Activated CD8-positive, alpha-beta memory T cell treated with anti-CD3 and anti-CD28 coated beads for 36 hours (primary cell): ENCODE measurements at regions not wholly inside any gene's neighbourhood (a gene's known extent, or its start where the extent isn't known, plus 50 kb on each side); places are given as distances from the start of the nearest gene placed in this dataset.

Source experiments
- CTCF ChIA-PET: fragments of 350-600 bp; sonication (Branson Sonifier 250); formaldehyde crosslinking; loops from one replicate; lab custom pipeline; 2021; ENCODE audit warnings: antibody characterized with exemption; lab: Charles Lee
- POLR2A ChIA-PET: fragments of 350-600 bp; sonication (Branson Sonifier 250); formaldehyde crosslinking; loops from one replicate; lab custom pipeline; 2021; ENCODE audit warnings: antibody characterized with exemption; lab: Charles Lee

DNA sequence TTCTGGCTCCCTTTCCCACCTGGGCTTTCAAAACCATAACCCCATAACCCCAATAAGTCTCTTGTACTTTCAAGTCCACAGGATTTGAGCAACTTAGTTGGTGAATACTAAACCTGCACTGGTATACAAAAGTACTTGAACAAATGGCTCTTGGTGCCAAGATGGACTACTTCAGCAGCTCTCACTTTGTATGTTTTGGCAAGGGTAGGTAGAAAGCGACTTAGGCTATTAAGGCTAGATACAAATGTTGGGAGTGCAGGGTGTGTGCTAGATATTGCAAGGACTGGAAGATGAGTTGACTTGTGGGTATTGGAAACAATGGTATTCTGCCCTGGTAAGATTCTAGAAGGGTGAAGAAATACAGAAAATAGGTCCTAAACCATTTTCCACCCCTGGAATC lies 182.6 kb upstream of the MOCS1 start:
- CTCF ChIA-PET: no interaction called here
- POLR2A ChIA-PET: no interaction called here

DNA sequence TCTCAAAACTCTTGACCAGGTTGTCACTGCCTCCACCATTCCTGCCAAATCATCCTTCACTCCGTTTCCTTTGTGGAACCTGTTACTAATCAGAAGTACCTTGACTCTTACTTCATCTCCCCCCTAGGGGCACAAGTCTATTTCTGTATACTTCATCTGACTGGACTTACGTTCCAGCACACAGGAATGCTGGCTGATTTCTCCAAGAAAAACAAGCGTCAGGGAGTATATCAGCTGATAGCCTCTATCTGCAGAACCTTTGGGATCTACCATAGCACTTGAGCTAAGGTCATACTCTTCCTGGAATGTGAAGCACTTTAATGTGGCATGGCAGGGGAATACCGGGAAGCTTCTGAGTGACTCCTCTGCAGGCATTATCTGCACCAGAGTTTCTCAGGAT lies 178.1 kb upstream of the MOCS1 start:
- ChIA-PET CTCF (no interaction called here), POLR2A (no interaction called here)

DNA sequence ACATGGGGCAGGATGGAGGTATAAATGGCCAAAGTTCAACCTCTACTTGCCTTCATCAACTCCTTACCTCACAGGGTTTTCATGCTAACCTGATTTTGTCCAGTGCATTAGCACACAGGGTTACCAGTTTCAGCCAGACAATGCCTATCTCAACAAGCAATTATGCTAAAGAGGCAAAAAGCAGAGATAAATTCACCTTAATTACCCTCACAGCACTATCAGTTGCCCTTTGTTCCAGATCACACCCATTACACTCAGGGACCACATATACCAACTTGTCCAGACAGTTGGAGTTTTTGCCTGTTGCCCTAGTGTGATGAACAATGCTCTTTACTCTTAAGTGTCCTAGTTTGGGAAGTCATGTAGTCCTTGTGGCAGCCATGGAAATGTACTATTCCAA lies 174.5 kb upstream of the MOCS1 start:
- POLR2A ChIA-PET: no interaction called here
- CTCF ChIA-PET: no interaction called here

DNA sequence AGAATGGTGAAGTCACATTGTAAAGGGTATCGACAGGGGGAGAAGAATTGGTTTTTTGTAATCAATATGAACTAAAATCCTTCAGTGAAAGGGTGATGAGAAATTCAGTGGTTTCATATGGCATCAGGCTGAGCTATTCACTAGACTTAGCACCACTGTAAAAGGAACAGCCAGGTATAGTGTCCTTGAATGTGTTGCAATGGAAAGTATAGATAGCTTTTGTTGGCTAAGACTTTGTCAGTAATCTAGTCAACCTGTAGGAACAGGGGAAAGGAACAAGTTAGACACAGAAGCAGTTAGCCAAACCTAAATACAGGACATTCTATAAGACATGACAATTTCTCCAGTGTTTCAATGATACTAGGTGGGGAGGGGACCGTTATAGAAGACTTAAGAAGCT lies 172.6 kb upstream of the MOCS1 start:
- POLR2A ChIA-PET: no interaction called here
- CTCF ChIA-PET: no interaction called here

DNA sequence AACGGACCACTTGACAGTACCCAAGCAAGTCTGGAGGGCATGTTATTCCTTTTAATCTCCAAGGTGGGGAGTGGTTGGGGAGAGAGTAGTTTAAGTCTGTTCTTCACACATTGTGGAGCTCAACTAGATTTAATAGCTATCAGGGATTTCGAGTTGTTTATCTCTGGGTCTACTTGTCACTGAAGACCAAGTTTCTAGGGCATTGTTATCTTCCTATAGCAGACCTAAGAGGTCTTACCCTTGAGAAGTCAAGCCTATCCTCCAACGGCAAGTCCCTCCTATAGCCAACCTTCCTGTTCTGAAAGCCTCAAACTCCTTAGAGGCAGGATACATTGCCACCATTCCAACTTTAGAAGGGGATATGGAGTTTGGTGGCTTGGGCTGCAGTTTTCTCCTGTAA lies 164.5 kb upstream of the MOCS1 start:
- ChIA-PET CTCF (no interaction called here), POLR2A (no interaction called here)

DNA sequence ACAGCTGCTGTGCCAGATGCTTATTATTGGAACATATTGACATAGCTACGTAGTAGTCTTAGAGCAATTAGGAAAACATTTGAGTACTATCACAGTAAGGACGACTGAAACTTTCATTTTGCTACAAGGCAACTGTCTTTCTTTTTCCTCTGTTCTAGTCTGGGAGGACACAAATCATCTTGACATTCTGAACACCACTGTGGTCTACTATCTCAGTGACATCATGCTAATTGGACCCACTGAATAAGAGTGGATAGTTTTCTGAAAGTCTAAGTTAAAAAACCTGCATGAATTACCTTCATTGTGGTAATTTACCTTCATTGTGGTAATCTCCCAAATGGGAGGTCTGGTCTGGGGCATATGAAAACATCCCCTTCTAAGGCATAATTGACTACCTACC lies 163.3 kb upstream of the MOCS1 start:
- ChIA-PET POLR2A (no interaction called here), CTCF (no interaction called here)

DNA sequence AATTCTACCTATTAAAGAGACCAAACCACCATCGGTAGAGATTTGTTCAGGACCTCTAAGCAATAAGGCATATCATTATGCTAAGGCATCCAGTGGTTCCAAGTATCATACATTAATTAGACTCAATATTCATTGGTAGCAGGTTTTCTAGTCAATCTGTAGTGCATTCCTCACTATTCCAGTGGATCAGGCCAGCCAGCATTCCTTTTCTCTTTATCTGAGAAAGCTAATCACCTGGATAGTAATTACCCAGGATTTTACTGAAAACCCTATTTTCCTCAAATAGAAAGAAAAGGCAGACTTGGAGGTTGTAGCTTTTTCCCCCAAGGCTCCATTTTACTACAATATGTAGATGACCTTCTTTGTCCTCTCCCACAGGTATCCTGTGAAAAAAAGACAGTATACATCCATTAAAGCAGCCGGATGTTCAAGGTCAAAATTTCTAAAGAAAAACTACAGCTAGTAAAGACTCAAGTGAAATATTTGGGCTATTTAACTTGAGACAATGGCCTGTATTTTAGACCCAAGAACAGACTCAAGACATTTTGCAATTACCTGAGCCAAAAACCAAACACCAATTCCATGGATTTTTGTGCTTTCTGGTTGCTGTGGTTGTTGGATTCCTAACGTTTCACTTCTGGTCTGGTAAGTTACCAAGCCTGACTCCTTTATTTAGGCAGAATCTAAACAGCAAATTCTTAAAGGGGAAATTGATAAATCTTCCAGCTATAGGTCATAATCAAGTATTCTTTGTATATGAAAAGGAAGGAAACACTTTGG lies 149.1 kb upstream of the MOCS1 start:
- ChIA-PET POLR2A (no interaction called here), CTCF (no interaction called here)

DNA sequence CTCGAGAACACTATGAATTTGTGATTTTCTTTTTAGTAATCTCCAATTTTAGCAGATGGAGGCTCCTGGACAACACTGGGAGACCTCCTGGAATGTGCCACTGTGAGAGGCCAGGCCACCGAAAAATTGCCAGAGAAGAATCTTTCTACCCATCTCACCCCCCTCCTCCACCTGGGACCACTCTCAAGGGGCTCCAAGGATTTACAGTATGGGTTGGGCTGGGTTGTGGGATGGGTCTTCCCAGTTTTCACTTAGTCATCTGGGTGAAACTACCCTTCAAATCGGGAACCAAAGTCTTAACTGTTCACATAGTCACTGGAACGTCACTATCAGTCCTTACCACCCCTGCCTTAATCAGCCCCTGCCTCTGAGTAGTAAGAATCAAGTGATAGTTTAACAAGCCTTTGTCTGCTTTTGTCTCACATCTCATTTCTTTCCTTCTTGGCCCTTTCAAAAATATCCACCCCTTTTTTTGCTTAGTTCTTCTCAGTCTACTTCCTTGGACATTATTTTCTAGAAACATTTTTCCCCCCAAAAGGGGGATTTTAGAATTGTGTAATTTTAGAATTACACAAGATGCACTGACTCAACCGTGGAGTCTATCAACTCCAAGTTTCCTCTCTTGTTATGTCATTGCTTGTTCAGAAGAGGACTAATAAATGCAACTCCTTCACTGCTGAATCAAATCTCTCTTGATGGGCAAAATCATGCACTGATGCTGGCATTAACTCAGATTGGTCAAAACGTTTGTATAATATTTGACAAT lies 148.2 kb upstream of the MOCS1 start:
- POLR2A ChIA-PET: no interaction called here
- CTCF ChIA-PET: no interaction called here

DNA sequence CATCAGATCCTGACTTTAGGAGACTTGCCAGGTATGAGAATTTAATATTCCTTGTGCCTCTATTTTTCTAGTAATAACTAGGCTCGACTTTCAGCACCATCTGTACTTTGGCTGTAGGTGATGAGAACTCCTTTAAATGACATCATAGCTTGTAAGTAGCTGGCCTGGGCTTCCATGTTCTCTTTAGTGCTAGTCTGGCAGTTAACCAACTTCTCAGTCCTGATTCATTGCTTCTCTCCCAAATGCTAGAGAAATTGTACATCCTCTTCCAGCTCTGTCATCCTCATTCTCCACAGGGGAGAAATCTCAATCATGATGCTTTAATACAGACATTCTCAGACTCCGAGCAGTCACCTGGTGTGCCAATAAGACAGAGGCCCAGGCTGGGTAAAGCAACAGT lies 143.5 kb upstream of the MOCS1 start:
- CTCF ChIA-PET: no interaction called here

DNA sequence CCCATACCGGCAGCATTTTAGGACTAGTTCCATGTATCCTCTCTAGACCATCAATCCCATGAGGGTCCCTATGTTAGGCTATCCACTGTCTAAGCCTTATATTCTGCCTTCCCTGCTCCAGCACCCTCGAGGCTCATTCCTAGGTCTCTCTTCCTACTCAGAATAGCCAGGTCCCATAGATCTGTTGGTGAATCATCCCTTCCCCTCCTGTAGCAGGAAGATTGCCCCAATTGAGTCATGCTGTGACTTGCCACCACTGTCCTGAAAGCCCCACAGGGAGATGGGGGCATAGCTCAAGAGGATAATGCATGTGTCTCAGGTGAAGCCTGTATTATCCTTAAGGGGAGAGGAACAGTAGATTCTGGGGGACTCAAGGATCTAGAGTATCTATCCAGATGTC lies 143.1 kb upstream of the MOCS1 start:
- POLR2A ChIA-PET: no interaction called here
- CTCF ChIA-PET: no interaction called here

More for the DNA sequence above, 143.5 kb upstream of the MOCS1 start:
- POLR2A ChIA-PET: no interaction called here

DNA sequence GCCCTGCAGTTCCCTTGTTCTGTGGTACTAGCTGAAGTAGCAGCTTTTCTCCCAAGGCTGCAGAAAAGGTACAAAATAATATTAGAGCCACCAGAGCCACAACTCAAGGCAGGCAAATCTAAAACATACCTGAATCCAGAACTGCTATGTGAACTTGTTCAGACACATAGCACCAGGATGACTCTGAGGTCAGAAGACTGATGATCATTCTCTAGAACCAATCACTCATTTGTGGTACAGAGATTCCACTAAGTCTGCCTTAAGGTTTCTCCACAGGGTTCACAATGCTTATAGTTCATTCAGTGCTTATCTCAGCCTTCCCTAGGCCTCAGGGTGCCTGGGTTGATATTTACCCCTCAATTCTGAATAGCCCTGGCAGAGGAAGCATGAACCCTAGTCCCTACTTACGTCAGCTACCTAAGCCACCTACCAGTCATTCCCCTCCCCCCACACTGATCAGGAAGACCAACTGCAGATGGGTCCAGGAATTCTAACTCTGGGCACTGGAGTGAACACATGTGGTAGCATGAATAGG lies 140.9 kb upstream of the MOCS1 start:
- ChIA-PET POLR2A (no interaction called here), CTCF (no interaction called here)

DNA sequence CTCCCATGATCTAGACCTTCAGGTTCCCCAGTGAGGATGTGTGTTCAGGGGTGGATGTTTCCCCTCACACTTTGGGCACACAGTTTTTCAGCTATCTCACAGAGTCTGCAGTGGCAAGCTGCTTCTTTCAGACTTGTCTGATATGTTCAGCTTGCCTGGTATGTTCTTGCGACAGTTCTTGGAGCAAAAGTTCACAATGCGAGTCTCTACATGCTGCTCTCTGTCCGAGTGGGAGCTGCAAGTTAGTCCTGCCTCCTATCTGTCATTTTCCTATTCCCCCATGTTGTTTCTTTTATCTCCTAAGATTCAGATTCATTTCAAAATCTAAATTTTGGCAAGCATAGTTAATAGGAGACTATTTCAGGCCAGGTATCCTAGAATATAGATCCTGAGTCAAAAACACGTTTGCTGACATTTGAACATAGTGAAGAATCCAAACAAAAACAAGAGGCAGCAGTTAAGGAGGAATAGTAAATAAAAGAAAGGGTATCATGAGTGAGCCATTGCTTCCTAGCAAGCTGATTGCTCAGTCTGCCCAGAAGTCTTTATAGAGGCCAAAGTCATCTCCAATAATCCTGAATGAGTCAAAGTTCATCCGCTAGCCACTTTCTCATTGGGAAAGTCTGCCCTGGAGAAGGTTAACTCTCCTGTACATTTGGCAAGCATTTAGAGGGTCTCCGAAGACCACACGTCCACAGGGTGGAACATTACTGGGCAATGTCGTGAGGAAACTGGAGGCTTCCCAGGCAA lies 140.2 kb upstream of the MOCS1 start:
- CTCF ChIA-PET: no interaction called here
- POLR2A ChIA-PET: no interaction called here

DNA sequence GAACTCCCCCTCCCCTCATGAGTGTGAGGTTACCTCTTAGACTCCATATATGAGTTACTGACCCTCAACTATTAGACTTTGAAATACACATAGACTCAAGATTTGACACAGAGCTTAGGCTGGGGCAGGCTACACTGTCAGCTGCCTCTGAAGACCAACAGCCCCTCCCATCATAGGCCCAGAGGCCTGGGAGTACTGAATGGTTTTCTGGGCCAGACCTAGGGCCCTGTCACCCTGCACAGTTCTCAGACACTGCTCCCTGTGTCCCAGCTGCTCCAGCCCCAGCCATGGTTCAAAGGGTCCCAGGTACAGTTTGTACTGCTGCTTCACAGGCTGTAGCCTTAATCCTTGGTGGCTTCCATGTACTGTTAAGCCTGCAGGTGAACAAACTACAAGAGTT lies 132.1 kb upstream of the MOCS1 start:
- CTCF ChIA-PET: no interaction called here
- POLR2A ChIA-PET: no interaction called here

DNA sequence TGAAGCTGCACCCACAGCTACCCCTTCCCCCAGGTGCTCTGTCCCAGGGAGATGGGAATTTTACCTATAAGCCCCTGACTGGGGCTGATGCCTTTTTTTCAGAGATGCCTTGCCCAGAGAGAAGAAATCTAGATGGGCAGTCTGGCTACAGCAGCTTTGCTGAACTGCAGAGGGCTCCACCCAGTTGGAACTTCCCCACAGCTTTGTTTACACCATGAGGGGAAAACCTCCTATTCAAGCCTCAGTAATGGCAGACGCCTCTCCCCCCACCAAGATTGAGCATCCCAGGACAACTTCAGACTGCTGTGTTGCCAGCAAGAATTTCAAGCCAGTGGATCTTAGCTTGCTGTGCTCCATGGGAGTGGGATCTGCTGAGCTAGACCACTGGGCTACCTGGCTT lies 122.6 kb upstream of the MOCS1 start:
- ChIA-PET POLR2A (no interaction called here), CTCF (no interaction called here)

DNA sequence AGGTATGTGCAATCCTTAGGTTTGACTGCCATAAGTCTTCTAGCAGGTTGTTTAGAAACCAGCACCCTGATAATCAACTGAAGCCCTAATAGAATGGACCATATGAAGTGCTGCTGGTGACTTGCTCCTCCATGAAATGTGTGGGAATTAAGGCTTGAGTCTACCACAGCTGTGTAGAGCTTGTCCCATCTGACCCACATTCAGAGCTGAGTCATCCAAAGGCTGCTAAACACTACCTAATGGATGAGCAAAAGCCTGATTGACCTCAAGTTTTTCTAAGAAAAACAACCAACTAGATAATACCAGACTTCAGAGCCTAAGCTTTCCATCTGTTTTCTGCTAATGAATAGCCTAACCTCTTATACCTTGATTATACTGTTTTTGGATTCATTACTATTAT lies 120.3 kb upstream of the MOCS1 start:
- POLR2A ChIA-PET: no interaction called here
- CTCF ChIA-PET: no interaction called here

DNA sequence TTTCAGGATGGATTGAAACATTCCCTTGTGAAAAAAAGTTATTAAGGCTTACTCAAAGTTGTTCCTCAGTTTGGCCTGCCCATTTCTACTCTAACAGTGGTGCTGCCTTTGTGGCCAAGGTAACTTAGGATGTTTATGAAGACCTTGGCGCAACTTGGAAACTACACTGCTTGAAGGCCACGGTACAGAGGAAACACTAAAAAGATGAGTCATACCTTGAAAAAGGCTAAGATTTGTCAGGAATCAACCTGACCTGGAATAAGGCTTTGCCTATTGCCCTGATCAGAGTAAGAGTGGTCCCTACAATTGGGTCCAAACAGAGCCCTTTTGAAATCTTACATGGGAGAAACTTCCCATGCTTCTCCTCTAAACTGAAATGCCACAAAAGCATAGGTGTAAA lies 119.9 kb upstream of the MOCS1 start:
- CTCF ChIA-PET: no interaction called here
- POLR2A ChIA-PET: no interaction called here

DNA sequence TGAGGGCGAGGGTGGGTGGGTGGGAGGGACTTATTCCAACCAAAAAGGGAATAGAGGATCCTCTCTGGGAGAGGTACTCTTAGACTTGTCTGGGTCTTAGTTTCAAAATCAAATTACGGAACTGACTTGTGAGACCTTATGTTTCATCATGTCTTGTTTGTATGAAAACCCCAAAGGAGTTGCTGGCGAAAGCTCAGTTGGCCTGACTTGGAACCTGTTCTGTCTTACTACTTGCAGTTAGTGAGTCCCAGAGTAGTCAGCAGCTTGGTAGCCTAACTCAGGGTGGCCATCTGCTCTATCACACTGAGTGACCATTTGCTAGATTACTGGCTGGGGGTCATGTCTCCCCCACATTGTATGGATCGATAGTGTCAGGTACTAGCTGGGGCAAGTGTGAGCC lies 114.9 kb upstream of the MOCS1 start:
- POLR2A ChIA-PET: no interaction called here
- CTCF ChIA-PET: no interaction called here

DNA sequence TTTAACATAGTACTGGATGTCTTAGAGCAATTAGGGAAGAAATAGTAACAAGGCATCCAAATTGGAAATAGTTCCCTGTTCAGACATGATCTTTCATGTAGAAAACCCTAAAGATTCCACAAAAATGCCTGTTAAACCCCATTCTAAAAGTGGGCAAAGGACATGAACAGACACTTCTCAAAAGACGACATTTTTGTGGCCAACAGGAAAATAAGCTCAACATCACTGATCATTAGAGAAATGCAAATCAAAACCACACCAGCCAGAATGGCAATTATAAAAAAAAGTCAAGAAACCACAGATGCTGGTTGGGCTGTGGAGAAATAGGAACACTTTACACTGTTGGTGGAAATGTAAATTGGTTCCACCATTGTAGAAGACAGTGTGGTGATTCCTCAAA lies 109.9 kb upstream of the MOCS1 start:
- CTCF ChIA-PET: no interaction called here
- POLR2A ChIA-PET: no interaction called here

DNA sequence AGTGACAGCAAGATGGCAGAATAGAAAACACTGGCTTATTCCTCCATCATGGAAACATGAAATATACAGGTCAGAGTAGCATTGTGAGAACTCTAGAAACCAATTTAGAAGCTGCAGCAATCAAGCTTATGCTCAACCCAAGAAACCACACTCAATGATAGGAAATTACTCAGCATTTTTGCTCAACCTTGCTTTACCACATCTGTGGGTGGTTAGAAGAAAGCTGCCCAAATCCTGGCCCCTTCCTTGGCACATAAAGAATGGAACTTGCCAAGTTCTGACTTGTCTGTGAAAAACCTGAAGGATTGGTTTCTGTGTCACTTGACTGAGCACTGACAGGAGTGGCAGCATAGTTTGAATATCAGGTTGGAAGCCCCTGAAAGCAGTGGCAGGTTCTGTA lies 108.0 kb upstream of the MOCS1 start:
- ChIA-PET CTCF (no interaction called here), POLR2A (no interaction called here)

DNA sequence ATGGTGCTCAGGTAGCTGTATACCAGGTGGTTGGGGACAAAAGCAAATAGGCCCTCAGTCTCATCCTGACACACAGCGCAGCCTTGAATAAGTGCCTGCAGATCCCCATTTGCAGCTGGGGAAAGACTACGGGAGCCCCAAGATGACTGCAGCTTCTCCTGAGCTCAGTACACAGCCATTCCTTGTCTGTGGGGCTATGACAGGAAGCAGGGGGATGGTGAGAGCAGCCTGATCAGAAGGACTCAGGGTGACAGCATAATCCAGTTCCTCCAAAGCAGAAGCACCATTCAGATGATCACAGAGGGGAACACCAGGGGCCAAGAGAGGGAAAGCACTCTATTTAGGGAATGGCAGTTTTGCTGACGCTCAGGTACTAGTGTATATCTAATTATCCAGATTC lies 104.8 kb upstream of the MOCS1 start:
- ChIA-PET CTCF (no interaction called here), POLR2A (no interaction called here)

DNA sequence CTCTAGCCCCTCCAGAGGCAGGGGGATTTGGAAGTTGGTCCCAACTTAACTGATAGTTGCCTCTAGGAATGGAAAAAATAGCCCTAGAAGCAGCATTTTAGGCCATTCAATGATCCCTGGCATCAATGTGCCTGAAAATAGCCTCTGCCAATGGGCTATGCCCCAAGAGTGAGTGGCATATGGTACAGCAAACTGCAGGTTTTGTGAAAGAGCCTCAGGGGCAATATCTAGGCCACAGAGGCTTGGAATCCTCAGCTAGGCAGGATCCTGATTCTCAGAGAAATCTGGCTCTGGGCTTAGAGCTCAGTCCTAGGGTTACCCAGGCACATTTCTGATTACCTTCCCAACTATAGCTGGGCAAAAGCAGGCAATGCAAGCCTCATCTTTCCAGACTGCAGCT lies 104.4 kb upstream of the MOCS1 start:
- ChIA-PET POLR2A (no interaction called here), CTCF (no interaction called here)
